IMR-90 (cell line): ENCODE measurements at regions not wholly inside any gene's neighbourhood (a gene's known extent, or its start where the extent isn't known, plus 50 kb on each side); places are given as distances from the start of the nearest gene placed in this dataset.
"Not testable (repeated sequence)": the region's sequence is repeated elsewhere in the genome, so short reads cannot be mapped to it uniquely, and the experiment has no call there.

Source experiments
- ATAC-seq: fragments of 200-7000 bp; cut with Tn5 transposase; 2 replicates; pipeline ENCODE4 v1.9.1; 2020; ENCODE audit warnings: low read depth, mild to moderate bottlenecking, moderate library complexity
- BruUV-seq: library from RNA; stranded (reverse); fragments of 400-500 nt; replicated peaks from 2 replicates; lab custom pipeline; 2021; lab: Mats Ljungman, UMichigan
- CTCF ChIA-PET: fragments of 300-600 bp; formaldehyde crosslinking; extraction: SDS; loops from one replicate; lab custom pipeline; 2021; ENCODE audit warnings: antibody characterized with exemption; lab: Yijun Ruan, JAX
- POLR2A ChIA-PET: fragments of 300-600 bp; sonication (Branson Sonifier 250); formaldehyde crosslinking; loops from one replicate; lab custom pipeline; 2022; ENCODE audit warnings: antibody characterized with exemption; ENCODE audit not compliant: unreplicated experiment; lab: Charles Lee
- DNase-seq: peaks from one replicate; pipeline ENCODE4 v3.0.0; 2013
- H2AFZ ChIP-seq: replicated peaks from 2 replicates; pipeline ENCODE3; 2013; ENCODE audit warnings: low read length, mild to moderate bottlenecking; ENCODE audit not compliant: poor library complexity
- H2AK5ac ChIP-seq: 2 replicates; pipeline ENCODE4 v1.6.1; 2013; ENCODE audit warnings: low read depth, low read length, inconsistent platforms
- H2AK9ac ChIP-seq: replicated peaks from 2 replicates; pipeline ENCODE3; 2013; ENCODE audit warnings: mild to moderate bottlenecking, low read depth, low read length, moderate library complexity; ENCODE audit not compliant: poor library complexity
- H2BK120ac ChIP-seq: 2 replicates; pipeline ENCODE4 v1.6.1; 2013; ENCODE audit warnings: low read depth, low read length, inconsistent platforms
- H2BK15ac ChIP-seq: 3 replicates; pipeline ENCODE4 v1.6.1; 2013; ENCODE audit warnings: low read depth, low read length, inconsistent platforms
- H2BK20ac ChIP-seq: 2 replicates; pipeline ENCODE4 v1.6.1; 2013; ENCODE audit warnings: low read depth, mild to moderate bottlenecking, inconsistent platforms, low read length, moderate library complexity
- H2BK5ac ChIP-seq: 2 replicates; pipeline ENCODE4 v1.6.1; 2013; ENCODE audit warnings: mild to moderate bottlenecking, low read depth, low read length, inconsistent platforms; ENCODE audit not compliant: poor library complexity, severe bottlenecking
- H3K14ac ChIP-seq: replicated peaks from 2 replicates; pipeline ENCODE4 v1.6.1; 2013; ENCODE audit warnings: low read depth, low read length, inconsistent platforms
- H3K18ac ChIP-seq: 2 replicates; pipeline ENCODE4 v1.6.1; 2013; ENCODE audit warnings: low read depth, low read length, control low read depth
- H3K23ac ChIP-seq: 2 replicates; pipeline ENCODE4 v1.6.1; 2013; ENCODE audit warnings: low read depth, low read length, inconsistent platforms
- H3K27ac ChIP-seq: 2 replicates; pipeline ENCODE4 v1.5.1; 2013; ENCODE audit warnings: mild to moderate bottlenecking, control low read depth, low read length; ENCODE audit not compliant: insufficient read depth
- H3K27me3 ChIP-seq: 2 replicates; pipeline ENCODE4 v1.6.1; 2013; ENCODE audit warnings: low read length; ENCODE audit not compliant: control insufficient read depth, insufficient read depth
- H3K36me3 ChIP-seq: 2 replicates; pipeline ENCODE4 v1.6.1; 2013; ENCODE audit warnings: low read length, mixed read lengths; ENCODE audit not compliant: control insufficient read depth, insufficient read depth
- H3K4ac ChIP-seq: 2 replicates; pipeline ENCODE4 v1.6.1; 2013; ENCODE audit warnings: low read depth, low read length, inconsistent platforms
- H3K4me1 ChIP-seq: 2 replicates; pipeline ENCODE4 v1.6.1; 2013; ENCODE audit warnings: low read length, mixed read lengths; ENCODE audit not compliant: control insufficient read depth, insufficient read depth
- H3K4me2 ChIP-seq: 2 replicates; pipeline ENCODE4 v1.6.1; 2013; ENCODE audit warnings: low read depth, mild to moderate bottlenecking, control low read depth, low read length, moderate library complexity
- H3K4me3 ChIP-seq: 2 replicates; pipeline ENCODE4 v1.5.1; 2013; ENCODE audit warnings: low read depth, mild to moderate bottlenecking, control low read depth, low read length, moderate library complexity; ENCODE audit not compliant: insufficient read depth
- H3K56ac ChIP-seq: 2 replicates; pipeline ENCODE4 v1.6.1; 2013; ENCODE audit warnings: low read length, inconsistent platforms; ENCODE audit not compliant: insufficient read depth; ENCODE audit errors: extremely low read depth
- H3K79me1 ChIP-seq, 2 experiments: 2 replicates each; pipeline ENCODE4 v1.6.1; 2013; ENCODE audit warnings: low read length in 2 of 2, inconsistent platforms in 1 of 2, low read depth in 1 of 2
- H3K9ac ChIP-seq: 2 replicates; pipeline ENCODE4 v1.6.1; 2013; ENCODE audit warnings: low read depth, low read length, control low read depth
- H3K9me1 ChIP-seq: 2 replicates; pipeline ENCODE4 v1.6.1; 2013; ENCODE audit warnings: low read length, inconsistent platforms; ENCODE audit not compliant: insufficient read depth
- H3K9me3 ChIP-seq: 2 replicates; pipeline ENCODE4 v1.6.1; 2013; ENCODE audit warnings: low read length; ENCODE audit not compliant: control insufficient read depth, insufficient read depth
- H4K20me1 ChIP-seq: 2 replicates; pipeline ENCODE4 v1.6.1; 2013; ENCODE audit warnings: low read length, inconsistent platforms; ENCODE audit not compliant: insufficient read depth
- H4K5ac ChIP-seq: 2 replicates; pipeline ENCODE4 v1.6.1; 2013; ENCODE audit warnings: mild to moderate bottlenecking, low read depth, low read length, control low read depth
- H4K8ac ChIP-seq, 2 experiments: 2 replicates each; pipeline ENCODE4 v1.6.1; 2013; ENCODE audit warnings: low read depth in 2 of 2, low read length in 2 of 2, control low read depth in 1 of 2, inconsistent platforms in 1 of 2
- H4K91ac ChIP-seq: 2 replicates; pipeline ENCODE4 v1.6.1; 2013; ENCODE audit warnings: low read depth, low read length, inconsistent platforms; ENCODE audit not compliant: insufficient read depth
- BHLHE40 ChIP-seq: fragments of 150-350 bp; IDR thresholded peaks from 2 replicates; pipeline ENCODE4 v1.6.1; 2016; ENCODE audit warnings: mild to moderate bottlenecking, low read depth, low read length
- CEBPB ChIP-seq: IDR thresholded peaks from 2 replicates; pipeline ENCODE4 v1.6.1; 2012; ENCODE audit warnings: low read depth, low read length, improper control_type of control experiment
- FOS ChIP-seq: fragments of 150-350 bp; IDR thresholded peaks from 2 replicates; pipeline ENCODE4 v1.6.1; 2016; ENCODE audit warnings: low read depth, low read length
- MAZ ChIP-seq: IDR thresholded peaks from 2 replicates; pipeline ENCODE4 v1.6.1; 2012; ENCODE audit warnings: low read depth, mild to moderate bottlenecking, low read length, improper control_type of control experiment, moderate library complexity, borderline replicate concordance
- POLR2A ChIP-seq: IDR thresholded peaks from 2 replicates; pipeline ENCODE4 v1.6.1; 2012; ENCODE audit warnings: mild to moderate bottlenecking, low read depth, low read length
- RAD21 ChIP-seq: IDR thresholded peaks from 2 replicates; pipeline ENCODE4 v1.6.1; 2012; ENCODE audit warnings: low read length, improper control_type of control experiment
- USF2 ChIP-seq: fragments of 150-350 bp; IDR thresholded peaks from 2 replicates; pipeline ENCODE4 v1.6.1; 2017; ENCODE audit warnings: mild to moderate bottlenecking, antibody characterized with exemption, low read length, low read depth
- WGBS, 2 experiments: methylation state at CpG; one replicate each; pipeline versions ENCODE4 v1.1.5 to v1.1.7; 2013; ENCODE audit warnings: missing lambda C conversion rate in 2 of 2; ENCODE audit not compliant: insufficient read length in 1 of 2; ENCODE audit errors: extremely low coverage in 2 of 2; 5-methylcytosine and 5-hydroxymethylcytosine counted together
- dilution Hi-C: fragments of 300-500 bp; cut with HindIII; formaldehyde crosslinking; loops from one replicate; pipeline ENCODE4 v1.14.3; 2018; ENCODE audit warnings: low sequenced_read_pairs; ENCODE audit not compliant: unreplicated experiment
- in situ Hi-C: fragments of 300-500 bp; cut with MboI; formaldehyde crosslinking; loops from 3 replicates; pipeline ENCODE4 v1.14.3; 2019; ENCODE audit warnings: low sequenced_read_pairs, inconsistent platforms, mixed read lengths
- intact Hi-C: fragments of 100-400 bp; cut with micrococcal nuclease; formaldehyde crosslinking; loops from 2 replicates; pipeline ENCODE4 v1.10.0; 2022

- H3K36me3 ChIP-seq, result no peaks in the 10 kb centered on the region
- no peak overlapping the region for H2BK5ac ChIP-seq
- no peak overlapping the region for H4K5ac ChIP-seq
- H3K4me2 ChIP-seq, result no peak overlapping the region
- no peaks in the 10 kb centered on the region; the same call in none of the 2 replicates for H3K9me3 ChIP-seq
- ChIA-PET CTCF (no interaction called here), POLR2A (no interaction called here)
- H4K20me1 ChIP-seq, result no peaks in the 10 kb centered on the region
- dilution Hi-C loops (no loop called here), intact Hi-C loops (no loop called here), in situ Hi-C loops (no loop called here)
- no peak overlapping the region for H4K8ac ChIP-seq
- H3K79me1 ChIP-seq, result no peaks in the 10 kb centered on the region
- no peak overlapping the region for H3K56ac ChIP-seq
- no peaks in the 10 kb centered on the region for H3K27me3 ChIP-seq
- no peak for ATAC-seq
- no peak overlapping the region for H3K9ac ChIP-seq
- H4K91ac ChIP-seq, result no peak overlapping the region
- no TSS peak for BruUV-seq
- no peak overlapping the region for H3K4ac ChIP-seq
- no peak overlapping the region for H2BK15ac ChIP-seq
- no peak overlapping the region for H2AK9ac ChIP-seq
- no peaks in the 10 kb centered on the region for H3K9me1 ChIP-seq
- no peak overlapping the region for H3K14ac ChIP-seq
- H2AK5ac ChIP-seq, result no peak overlapping the region
- H2AFZ ChIP-seq, result no peak overlapping the region
- no peak for TF ChIP-seq FOS
- no peak for TF ChIP-seq MAZ
- no peak for TF ChIP-seq RAD21
- TF ChIP-seq BHLHE40, result no peak
- no peak for TF ChIP-seq USF2
- no peak for TF ChIP-seq CEBPB
- TF ChIP-seq POLR2A, result no peak
- no peak overlapping the region for H2BK120ac ChIP-seq
- H3K18ac ChIP-seq, result no peak overlapping the region
- no peak overlapping the region for H3K27ac ChIP-seq
- H3K4me1 ChIP-seq, result no peaks in the 10 kb centered on the region
- no peak overlapping the region for H3K23ac ChIP-seq
- H3K4me3 ChIP-seq, result no peak overlapping the region
- no peak overlapping the region for H2BK20ac ChIP-seq
- DNase-seq, result no peak
Observed at GRCh38 chr2:35443087-35443486, 912.5 kb upstream of the CRIM1 start.

- in situ Hi-C loops, H4K5ac ChIP-seq, H3K27ac ChIP-seq, intact Hi-C loops, ATAC-seq, H2BK120ac ChIP-seq, POLR2A ChIA-PET, H3K4ac ChIP-seq, H3K4me1 ChIP-seq, H2BK20ac ChIP-seq, H2BK15ac ChIP-seq, H4K91ac ChIP-seq, H4K8ac ChIP-seq, H3K23ac ChIP-seq, H3K9me3 ChIP-seq, H3K79me1 ChIP-seq, H3K9ac ChIP-seq, BruUV-seq, H3K27me3 ChIP-seq, H3K36me3 ChIP-seq, H3K4me2 ChIP-seq, H2AK9ac ChIP-seq, H3K14ac ChIP-seq, H2AK5ac ChIP-seq, H2BK5ac ChIP-seq, H2AFZ ChIP-seq, H3K56ac ChIP-seq, H3K9me1 ChIP-seq, DNase-seq, H4K20me1 ChIP-seq, H3K18ac ChIP-seq, H3K4me3 ChIP-seq, dilution Hi-C loops, CTCF ChIA-PET: not testable (repeated sequence)
- no CpG with 5 or more reads among the region's 9 CpGs for WGBS, 2 experiments
Observed at GRCh38 chr2:35441575-35441974, 914.0 kb upstream of the CRIM1 start.
